HG02938 (cell line): ENCODE measurements at regions not wholly inside any gene's neighbourhood (a gene's known extent, or its start where the extent isn't known, plus 50 kb on each side); places are given as distances from the start of the nearest gene placed in this dataset.
"Not testable (repeated sequence)": the region's sequence is repeated elsewhere in the genome, so short reads cannot be mapped to it uniquely, and the experiment has no call there.

Experiments used
- ATAC-seq: cut with Tn5 transposase; IDR thresholded peaks from one replicate; pipeline ENCODE4 v1.9.1; 2021; ENCODE audit warnings: mild to moderate bottlenecking, moderate library complexity; ENCODE audit not compliant: unreplicated experiment

DNA sequence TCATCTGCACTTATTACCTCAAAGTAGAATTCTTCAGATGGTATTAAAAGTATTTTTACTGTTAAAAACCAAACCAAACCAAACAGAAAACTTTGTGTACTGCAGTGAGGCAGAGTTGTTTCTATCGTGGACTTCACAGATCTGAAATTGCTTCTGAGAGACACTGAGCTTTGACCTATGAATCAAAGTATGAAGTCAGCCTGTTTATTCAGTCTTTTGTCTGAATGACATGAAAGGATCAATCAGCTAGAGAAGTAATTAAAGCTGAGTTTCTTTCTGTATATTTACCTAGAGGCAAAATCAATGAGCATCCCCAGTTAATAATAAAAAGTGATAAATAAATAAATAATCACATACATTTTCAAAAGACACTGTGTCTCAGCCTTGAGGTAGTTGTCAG is 2121.0 kb downstream of the PCDH7 start:
- ATAC-seq: no peak

DNA sequence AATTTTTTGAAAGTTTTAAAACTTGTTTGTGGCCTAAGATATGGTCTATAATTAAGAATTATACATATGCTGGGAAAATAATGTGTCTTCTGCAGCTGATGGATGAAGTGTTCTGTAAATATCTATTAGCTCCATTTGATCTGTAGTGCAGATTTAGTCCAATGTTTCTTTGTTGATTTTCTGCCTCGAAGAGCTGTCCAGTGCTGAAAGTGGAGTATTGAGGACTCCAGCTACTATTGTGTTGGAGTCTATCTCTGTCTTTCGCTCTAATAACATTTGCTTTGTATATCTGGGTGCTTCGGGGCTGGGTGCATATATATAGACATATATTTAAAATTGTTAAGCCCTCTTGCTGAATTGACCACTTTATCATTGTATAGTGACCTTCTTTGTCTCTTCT is 2127.3 kb downstream of the PCDH7 start:
- ATAC-seq: no peak

DNA sequence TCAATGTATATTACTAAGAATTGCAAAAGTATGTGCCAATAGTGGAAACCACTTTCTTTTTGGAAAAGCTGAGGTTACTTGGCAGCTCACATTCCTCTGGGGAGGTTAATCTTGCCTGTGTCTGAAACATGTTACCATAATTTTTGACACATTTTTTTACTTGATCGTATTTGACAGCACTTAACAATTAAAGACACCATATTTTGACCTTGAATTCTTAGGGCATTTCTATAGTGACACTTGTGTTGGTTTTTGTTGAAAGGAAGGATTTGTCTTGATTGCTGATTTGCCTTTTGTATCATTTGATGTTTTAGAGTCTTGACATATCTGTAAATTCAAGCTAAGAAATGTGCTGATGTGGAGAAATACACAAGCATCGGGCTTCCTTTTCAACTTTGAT is 2135.5 kb downstream of the PCDH7 start:
- ATAC-seq: no peak

DNA sequence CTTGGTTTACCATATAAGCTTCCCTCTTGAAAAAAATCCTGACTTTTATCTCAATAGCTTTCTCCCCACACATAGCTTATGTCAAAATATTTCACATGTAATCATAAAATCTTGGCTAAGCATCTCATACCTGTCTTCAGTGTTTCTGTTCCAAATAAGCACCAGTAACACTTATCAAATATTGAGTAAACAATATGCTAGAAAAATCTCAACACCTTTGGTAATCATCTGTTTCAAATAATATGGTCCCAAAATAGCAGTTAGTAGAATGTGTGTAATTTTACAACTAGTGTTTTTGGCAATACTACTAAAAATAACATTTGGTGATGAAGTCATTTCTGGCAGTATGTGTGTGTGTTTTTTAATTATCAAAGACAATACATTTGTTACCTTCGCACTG is 2138.2 kb downstream of the PCDH7 start:
- ATAC-seq: no peak

DNA sequence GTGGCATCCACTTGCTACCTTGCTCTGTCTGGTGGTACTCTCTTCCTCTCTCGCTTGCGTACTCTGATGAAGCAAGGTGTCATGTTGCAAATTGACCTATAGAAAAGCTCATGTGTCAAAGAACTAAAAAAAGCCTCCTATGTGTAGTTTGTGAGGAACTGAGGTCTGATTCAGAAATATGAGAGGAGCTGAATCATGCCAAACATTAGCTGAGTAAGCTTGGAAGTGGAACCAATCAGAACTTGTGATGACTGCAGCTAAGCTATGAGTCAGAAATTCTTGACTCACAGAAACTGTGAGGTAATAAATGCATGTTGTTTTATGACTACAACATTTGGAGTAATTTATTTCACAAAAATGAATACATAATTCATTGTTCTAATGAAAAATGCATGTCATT is 2138.8 kb downstream of the PCDH7 start:
- no peak for ATAC-seq

DNA sequence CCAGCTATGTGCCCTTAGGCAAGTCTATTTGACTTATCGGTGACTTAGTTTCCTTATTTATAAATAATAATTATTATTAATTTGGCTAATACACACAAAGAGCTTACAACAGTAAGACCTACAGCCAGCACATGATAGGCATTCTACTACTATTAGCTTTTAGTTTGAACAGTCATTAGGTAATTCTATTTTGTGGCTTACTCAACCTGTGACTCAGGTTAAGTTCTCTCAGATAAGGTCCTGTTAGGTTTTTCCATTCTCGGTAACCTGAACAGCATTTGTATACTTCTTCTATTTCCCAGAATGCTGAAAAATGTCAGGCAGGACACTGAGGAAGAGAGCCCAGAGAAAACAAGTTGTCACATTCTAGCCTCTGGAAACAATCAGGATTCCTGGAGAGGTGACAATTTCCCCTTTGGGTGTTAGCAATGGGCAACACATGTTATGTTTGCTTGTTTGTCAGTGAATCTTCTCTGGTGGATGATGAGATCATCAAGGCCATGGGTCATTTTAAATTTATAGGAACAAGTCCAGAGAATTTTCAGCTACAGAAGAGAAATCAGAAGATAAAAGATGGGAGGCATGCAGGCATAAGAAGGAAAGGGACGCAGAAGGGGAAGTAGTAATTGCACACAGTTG is 2144.7 kb downstream of the PCDH7 start:
- ATAC-seq: no peak

DNA sequence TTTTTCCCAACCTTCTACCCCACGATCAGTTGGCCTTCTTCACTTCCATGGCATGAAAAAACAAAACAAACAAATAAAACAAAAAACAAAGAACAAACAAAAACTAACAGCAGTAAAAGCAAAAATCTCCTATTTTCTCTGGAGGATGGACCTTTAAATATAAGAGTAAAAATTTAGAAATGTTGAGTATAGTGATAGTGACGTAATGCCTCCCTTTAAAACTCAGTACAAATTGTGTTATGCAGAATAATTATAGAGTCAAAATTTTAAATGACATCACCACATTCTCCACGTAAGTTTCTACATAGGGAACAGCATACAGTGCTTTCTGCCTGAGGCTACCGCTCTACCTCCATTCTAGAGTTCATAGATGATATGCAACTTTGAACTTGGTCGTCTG is 2156.4 kb downstream of the PCDH7 start:
- ATAC-seq: no peak

DNA sequence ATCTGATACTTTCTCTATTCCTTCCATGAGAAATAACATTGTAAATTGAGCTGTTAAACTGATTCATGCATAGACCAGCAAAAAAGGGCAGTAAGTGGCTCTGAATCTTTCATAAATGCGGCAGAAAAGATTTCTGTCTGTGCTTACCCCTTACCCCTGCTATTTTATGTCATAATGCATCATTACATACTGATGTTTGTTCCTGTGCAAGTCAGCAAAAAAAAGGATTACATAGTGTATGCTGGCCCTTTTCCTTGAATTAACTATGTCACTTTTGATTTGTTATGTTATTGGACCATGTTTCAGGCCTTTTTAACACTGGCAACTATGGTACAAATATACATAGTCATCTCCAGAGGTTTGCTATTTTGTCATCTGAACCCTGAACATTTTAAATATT is 2159.7 kb downstream of the PCDH7 start:
- no peak for ATAC-seq

DNA sequence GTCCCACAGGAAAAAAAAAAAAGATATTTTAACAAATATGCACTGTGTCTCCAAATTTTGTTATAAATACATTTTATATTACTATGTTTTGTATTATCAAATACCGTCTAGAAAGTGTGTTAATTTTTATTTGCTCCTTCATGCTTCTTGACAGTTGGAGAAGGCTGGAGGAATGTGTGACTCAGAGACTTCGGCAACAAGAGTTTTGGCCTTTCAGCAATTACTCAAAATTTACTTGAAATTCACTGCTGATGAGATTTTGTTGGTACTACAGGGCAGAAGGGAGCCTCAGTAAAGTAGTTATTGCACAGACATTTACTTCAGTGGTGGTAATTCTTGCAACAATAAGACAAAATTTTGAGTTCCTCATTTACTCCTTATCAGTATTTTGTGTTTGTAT is 2164.0 kb downstream of the PCDH7 start:
- ATAC-seq: no peak

DNA sequence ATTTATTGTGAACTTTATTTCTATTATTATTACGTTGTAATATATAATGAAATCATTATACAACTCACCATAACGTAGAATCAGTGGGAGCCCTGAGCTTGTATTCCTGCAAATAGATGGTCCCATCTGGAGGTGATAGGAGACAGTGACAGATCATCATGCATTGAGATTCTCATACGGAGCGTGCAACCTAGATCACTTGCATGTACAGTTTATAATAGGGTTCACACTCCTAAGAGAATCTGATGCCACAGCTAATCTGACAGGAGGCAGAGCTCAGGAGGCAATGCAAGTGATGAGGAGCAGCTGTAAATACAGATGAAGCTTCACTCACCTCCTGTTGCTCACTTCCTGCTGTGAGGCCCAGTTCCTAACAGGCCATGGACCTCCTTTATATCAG is 2170.2 kb downstream of the PCDH7 start:
- no peak for ATAC-seq

DNA sequence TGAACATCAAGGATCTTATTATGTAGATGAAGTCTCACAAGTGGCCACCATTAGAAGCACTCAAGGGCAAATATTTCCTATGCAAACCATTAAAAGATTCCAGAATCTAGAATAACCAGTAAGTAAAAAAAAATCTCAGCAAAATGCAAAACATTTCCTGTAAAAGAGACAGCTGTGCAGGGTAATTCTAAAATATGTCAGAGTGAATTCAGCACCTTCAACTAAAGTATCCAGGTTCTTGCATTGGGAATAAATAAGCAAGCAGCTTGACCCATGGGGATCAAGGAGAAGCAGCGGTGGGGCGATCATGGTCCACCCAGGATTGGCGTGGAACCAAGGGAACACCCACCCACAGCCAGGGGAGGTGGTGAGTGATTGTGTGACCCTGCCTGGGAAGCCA is 2188.9 kb downstream of the PCDH7 start:
- no peak for ATAC-seq

DNA sequence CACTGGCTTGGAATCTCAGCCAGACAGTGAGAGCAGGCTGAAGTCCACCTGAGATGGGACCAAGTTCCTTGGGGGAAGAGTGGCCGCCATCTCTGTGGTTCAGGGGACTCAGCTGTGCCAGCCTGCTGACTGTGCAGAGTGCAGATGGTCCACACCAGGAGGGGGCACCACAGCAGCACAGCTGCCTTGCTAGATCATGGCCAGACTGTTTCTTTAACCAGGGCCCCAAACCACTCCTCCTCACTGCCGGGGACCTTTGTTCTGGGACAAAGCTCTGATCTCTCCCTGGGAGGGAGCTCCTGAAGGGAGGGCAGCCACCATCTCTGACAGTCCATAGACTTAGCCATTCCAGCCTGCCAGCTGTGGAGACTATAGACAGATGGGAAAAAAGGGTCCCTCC is 2189.6 kb downstream of the PCDH7 start:
- ATAC-seq: no peak

DNA sequence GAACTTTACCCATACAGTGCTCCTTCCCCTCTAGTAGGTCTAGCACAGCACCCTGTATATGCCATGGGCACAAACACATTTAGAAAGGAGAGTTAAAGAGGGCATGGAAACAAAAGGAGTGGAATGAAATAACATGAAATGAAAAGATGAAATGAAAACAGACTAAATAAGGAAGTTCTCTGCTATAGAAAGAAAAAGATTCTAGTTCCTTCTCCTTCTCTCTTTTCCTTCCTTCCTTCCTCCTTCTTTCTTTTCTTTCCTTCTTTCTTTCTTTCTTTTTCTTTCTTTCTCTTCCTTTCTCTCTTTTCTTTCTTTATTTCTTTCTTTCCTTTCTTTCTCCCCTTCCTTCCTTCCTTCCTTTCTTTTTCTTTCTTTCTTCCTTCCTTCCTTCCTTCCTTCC is 2197.4 kb downstream of the PCDH7 start:
- ATAC-seq: no peak

DNA sequence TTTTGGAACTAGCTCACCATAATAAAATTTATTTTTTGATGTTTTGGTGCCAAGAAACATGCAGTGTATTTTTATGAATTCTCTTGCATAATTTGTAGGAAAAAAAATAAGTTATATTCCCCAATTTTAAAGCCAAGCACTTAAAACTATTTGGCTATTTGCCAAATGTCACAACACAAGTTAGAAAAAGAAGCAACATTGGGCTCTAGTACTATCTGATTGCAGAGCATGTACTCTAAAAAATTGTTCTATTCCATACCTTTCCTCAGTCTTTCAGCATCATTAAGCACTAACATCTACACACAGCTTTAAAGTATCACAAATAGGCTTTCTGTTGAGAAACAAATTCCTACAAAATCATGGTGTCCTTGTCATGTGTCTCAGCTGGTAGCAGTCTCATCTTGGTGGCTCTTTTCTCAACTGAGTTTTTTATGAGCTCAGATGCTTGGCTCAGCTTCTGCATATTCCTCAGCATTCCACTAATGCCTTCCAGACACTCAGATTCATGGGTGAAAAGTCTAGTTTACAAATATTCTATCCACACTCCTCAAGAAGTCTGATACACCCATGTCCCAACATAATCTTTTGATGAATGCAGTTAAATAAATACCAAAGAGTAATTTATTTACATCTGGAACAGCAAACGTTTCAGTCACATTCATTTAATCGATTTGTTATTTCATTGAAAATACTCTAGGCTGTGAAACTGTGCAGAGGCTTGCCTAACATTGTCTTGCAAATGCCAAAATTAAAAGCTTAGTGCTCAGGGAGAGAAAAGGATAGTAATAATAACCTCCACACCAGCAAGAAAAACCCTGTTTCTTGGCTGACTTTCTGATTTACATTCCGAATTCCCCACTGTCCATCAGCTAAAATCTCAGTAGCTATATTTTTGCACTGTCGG is 2209.9 kb downstream of the PCDH7 start:
- ATAC-seq: no peak

DNA sequence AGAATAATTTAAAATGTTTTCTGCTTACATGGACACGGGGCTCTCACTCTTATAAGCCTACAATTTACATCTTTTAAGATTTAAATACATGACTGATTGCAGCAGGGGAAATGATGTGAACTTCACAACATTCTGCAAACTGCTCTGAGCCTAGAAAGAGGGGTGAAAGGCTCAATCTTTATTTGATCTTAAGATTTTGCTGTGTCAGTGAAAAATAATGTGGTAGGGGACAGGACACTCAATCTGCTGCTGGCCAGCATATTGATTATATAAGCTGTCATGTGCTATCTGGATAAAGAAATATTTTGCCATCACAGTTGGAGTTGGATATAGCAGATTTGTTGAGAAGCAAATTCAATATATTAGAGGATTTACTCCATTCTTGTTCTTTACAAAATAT is 2210.5 kb downstream of the PCDH7 start:
- no peak for ATAC-seq

DNA sequence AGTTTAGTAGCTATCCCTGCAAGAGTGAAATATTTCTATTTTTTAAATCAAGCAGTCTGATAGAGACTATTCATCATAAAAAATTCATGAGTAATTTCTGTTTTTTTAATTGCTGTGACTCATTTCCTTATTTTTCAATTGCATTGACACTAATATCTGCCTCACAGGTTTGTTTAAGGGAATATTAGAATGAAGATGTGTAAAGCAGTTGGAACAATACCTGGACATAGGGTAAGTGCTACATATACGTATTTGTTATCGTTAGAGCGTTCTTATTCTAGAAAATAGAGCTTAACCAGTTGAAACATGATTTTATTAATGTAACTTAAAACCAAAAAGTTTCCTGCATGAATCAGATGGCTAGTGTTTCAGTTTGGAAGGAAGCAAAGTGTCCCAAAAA is 2211.3 kb downstream of the PCDH7 start:
- no peak for ATAC-seq

DNA sequence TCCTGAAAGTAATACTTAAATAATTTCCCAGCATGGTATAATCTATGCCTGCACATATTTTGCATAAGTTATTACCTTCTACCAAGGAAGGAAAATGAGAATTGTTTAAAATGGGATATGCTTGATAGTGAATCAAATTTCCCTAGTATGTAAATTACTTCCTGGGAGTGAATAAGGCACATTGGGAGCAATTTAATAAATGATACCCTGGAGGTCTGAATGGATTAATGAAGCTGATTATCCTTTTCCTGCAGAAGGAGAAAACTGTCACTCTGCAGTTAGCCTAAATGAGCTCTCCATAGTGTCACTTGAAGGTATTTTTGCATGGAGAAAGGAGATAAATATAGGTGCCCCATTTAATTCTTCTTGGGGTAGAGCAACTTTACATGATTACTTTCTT is 2212.0 kb downstream of the PCDH7 start:
- ATAC-seq: no peak

DNA sequence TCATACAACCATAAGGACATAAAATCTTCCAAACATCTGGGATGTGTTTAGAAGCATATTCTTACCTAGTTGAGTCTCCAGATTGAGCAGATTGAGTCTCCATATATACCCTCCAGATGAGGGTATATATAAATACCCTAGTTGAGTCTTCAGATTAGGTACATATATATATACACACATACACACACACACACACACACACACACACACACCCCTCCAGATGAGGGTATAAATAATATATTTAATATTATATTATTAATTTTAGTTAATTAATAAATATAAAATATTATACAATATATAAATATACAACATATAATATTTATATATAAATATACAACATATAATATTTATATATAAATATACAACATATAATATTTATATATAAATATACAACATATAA is 2219.1 kb downstream of the PCDH7 start:
- ATAC-seq: not testable (repeated sequence)

DNA sequence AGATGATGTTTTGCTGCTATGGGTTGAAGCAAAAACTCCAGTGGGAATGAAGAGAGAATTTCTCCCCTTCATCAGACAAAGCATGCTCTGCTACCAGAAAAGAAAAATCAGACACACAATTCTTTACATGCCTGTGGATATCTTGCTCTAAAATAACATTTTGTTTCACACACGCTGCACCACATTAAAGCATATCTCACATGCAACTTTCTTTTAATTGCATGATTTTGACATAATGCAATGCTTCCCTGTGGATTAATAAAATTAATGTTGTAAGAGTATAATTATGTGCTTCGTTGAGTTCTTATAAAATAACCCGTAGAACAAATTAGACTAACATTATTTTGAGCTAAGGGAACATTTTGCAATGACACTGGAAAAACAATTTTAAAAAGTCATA is 2230.7 kb downstream of the PCDH7 start:
- no peak for ATAC-seq

DNA sequence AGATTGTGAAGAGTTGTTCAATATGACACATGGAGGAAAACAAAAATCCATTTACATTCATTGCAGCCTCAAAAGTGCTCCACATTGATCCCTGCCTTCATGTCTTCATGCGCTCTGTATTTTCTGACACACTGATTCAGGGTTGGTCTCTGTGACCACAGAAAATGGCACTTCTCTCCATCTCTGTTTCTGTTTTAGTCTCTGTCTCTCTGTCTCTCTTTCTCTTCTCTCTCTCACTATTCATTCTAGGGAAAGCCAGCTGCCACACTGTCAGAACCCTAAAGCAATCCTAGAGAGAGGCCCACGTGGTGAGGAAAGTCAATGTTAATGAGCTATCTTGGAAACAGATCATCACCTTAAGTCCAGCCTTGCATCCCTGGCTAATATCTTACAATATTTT is 2238.4 kb downstream of the PCDH7 start:
- ATAC-seq: no peak

DNA sequence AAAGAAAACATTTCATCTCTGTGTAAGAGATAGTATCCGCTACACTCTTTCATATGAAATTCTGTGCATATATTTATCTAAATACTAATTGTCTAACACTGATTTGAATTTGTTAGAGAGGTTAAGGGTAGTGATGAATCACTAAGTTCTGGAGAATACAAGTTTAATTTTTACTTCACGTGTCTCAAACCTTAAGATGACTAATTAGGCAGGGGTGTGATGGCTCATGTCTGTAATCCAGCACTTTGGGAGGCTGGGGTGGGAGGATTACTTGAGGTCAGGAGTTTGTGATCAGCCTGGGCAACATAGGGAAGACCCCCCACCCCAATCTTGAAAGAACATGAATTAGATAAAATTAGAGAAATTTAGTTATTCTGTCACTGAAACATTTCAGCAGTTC is 2241.9 kb downstream of the PCDH7 start:
- no peak for ATAC-seq

DNA sequence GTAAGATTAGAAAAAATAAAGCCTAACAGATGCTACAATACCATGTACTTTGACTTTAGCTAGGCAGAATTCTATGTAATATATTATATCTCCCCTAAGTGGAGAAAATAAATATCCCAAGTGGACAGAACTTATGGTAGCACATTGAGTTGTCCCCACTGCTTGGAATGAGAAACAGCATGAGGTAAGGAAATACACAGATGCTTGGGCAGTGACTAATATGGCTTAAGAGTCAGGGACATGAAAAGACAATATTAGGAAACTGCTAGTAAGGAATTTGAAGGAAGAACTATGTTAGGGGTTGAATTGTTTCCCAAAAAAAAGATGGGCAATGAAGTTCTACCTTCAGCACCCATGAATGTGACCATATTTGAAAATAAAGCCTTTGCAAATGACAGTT is 2265.1 kb downstream of the PCDH7 start:
- ATAC-seq: no peak

DNA sequence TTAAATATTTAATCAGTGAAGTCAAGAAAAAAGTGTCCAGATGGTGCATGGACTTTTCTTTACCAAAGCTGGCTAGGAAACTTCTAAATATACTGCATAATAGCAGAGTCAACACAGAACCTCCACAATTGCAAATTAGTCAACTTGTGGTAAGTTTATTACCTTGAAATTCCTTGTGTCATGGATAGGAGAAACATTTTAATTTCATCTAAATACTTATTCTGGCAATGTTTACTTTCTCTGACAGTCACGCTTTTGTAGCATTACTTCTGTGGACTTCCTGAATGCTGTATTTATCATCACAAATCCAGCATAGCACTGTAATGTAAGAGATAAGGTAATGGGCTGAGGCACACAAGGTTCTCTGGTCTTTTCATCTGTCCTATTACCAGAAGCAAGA is 2266.1 kb downstream of the PCDH7 start:
- ATAC-seq: no peak
